CD4-positive, alpha-beta T cell (primary cell): ENCODE measurements at regions not wholly inside any gene's neighbourhood (a gene's known extent, or its start where the extent isn't known, plus 50 kb on each side); places are given as distances from the start of the nearest gene placed in this dataset.

Experiments used
- ATAC-seq: fragments of 200-7000 bp; cut with Tn5 transposase; one replicate; pipeline ENCODE4 v1.10.0; 2022; ENCODE audit warnings: mild to moderate bottlenecking; ENCODE audit not compliant: poor library complexity
- CTCF ChIA-PET: fragments of 350-600 bp; sonication (Branson Sonifier 250); formaldehyde crosslinking; loops from one replicate; lab custom pipeline; 2021; ENCODE audit warnings: antibody characterized with exemption, inconsistent platforms; lab: Charles Lee
- POLR2A ChIA-PET: fragments of 350-600 bp; sonication (Branson Sonifier 250); formaldehyde crosslinking; loops from one replicate; lab custom pipeline; 2021; ENCODE audit warnings: antibody characterized with exemption, inconsistent platforms; lab: Charles Lee
- DNase-seq, 14 experiments: peaks; one replicate each; pipeline ENCODE4 v3.0.0-alpha.2; 2013 to 2020; ENCODE audit warnings: mixed read lengths in 2 of 14
- H3K27ac ChIP-seq, 2 donors: one replicate each; pipeline versions ENCODE4 v1.5.1 to v1.7.0; 2013; ENCODE audit warnings: low read length in 2 of 2, low read depth in 1 of 2, mild to moderate bottlenecking in 1 of 2
- H3K27me3 ChIP-seq, 2 experiments: 1 replicate in 1 of 2; 2 replicates in 1 of 2; pipeline versions ENCODE4 v1.6.1 to v1.7.0; 2013; ENCODE audit warnings: low read length in 2 of 2, control low read depth in 1 of 2, mild to moderate bottlenecking in 1 of 2, moderate library complexity in 1 of 2; ENCODE audit not compliant: insufficient read depth in 2 of 2, control insufficient read depth in 1 of 2
- H3K36me3 ChIP-seq: one replicate; pipeline ENCODE4 v1.6.1; 2013; ENCODE audit warnings: low read length, control low read depth; ENCODE audit not compliant: insufficient read depth
- H3K4me1 ChIP-seq: one replicate; pipeline ENCODE4 v1.6.1; 2013; ENCODE audit warnings: low read length, control low read depth; ENCODE audit not compliant: insufficient read depth
- H3K4me3 ChIP-seq: one replicate; pipeline ENCODE4 v1.5.1; 2013; ENCODE audit warnings: mild to moderate bottlenecking, low read length, moderate library complexity
- H3K9me3 ChIP-seq, 2 experiments: 1 replicate in 1 of 2; 2 replicates in 1 of 2; pipeline versions ENCODE4 v1.6.1 to v1.7.0; 2013; ENCODE audit warnings: low read length in 2 of 2, mild to moderate bottlenecking in 2 of 2, control low read depth in 1 of 2, moderate library complexity in 1 of 2; ENCODE audit not compliant: control insufficient read depth in 1 of 2, insufficient read depth in 1 of 2
- H3K27ac Mint-ChIP-seq: one replicate; pipeline ENCODE4 v1.8.0; 2020; ENCODE audit warnings: mixed read lengths
- H3K27me3 Mint-ChIP-seq: one replicate; pipeline ENCODE4 v1.8.0; 2021; ENCODE audit warnings: mixed read lengths
- H3K36me3 Mint-ChIP-seq: one replicate; pipeline ENCODE4 v1.8.0; 2021; ENCODE audit warnings: low read depth, mixed read lengths
- H3K4me1 Mint-ChIP-seq: one replicate; pipeline ENCODE4 v1.8.0; 2021; ENCODE audit warnings: low read depth, mixed read lengths
- H3K4me3 Mint-ChIP-seq: one replicate; pipeline ENCODE4 v1.8.0; 2020; ENCODE audit warnings: mild to moderate bottlenecking, mixed read lengths
- H3K9me3 Mint-ChIP-seq: one replicate; pipeline ENCODE4 v1.8.0; 2020; ENCODE audit warnings: mixed read lengths
- CTCF ChIP-seq: fragments of 200-600 bp; IDR thresholded peaks from one replicate; pipeline ENCODE4 v1.8.0; 2022; ENCODE audit warnings: antibody characterized with exemption, mild to moderate bottlenecking
- intact Hi-C, 2 experiments: fragments of 100-400 bp; cut with DNase I in 1 of 2; cut with micrococcal nuclease in 1 of 2; formaldehyde crosslinking; loops; one replicate each; pipeline versions ENCODE4 v1.15.1 to v1.9.0; 2023 to 2025; cut with DNase I, micrococcal nuclease

- no peak overlapping the region for H3K27ac ChIP-seq
- TF ChIP-seq CTCF: no peak
- intact Hi-C loops: loop anchor here (2.0 to 5.0 kb wide), 5 partner anchors 78 to 408 kb away; no protein-coding TSS in a partner anchor
- H3K4me1 Mint-ChIP-seq: peaks cover 31% of the 10 kb centered on the region
- H3K27me3 ChIP-seq: no peaks in the 10 kb centered on the region
- H3K9me3 Mint-ChIP-seq: no peaks in the 10 kb centered on the region
- CTCF ChIA-PET: interaction anchor here (1.1 to 4.6 kb wide), 2 partner anchors 167 to 168 kb away, joined by 5 to 18 read pairs; no protein-coding TSS in a partner anchor
- DNase-seq (peak in 8 of 14 experiments; percentile 7 to 48 (median 31)), ATAC-seq (peak; percentile 74)
- no peaks in the 10 kb centered on the region for H3K36me3 ChIP-seq
- peaks cover 18% of the 10 kb centered on the region for H3K27me3 Mint-ChIP-seq
- H3K36me3 Mint-ChIP-seq: no peaks in the 10 kb centered on the region
- H3K9me3 ChIP-seq: no peaks in the 10 kb centered on the region
- H3K4me1 ChIP-seq: peaks cover 19% of the 10 kb centered on the region
- peak overlapping the region; percentile 2 for H3K4me3 ChIP-seq
- POLR2A ChIA-PET: no interaction called here
- H3K27ac Mint-ChIP-seq: peak overlapping the region; percentile 8
- H3K4me3 Mint-ChIP-seq: peak overlapping the region; percentile 55
Measured at GRCh38 chr15:59918994-59919951, 84.8 kb upstream of the FOXB1 start.

DNA sequence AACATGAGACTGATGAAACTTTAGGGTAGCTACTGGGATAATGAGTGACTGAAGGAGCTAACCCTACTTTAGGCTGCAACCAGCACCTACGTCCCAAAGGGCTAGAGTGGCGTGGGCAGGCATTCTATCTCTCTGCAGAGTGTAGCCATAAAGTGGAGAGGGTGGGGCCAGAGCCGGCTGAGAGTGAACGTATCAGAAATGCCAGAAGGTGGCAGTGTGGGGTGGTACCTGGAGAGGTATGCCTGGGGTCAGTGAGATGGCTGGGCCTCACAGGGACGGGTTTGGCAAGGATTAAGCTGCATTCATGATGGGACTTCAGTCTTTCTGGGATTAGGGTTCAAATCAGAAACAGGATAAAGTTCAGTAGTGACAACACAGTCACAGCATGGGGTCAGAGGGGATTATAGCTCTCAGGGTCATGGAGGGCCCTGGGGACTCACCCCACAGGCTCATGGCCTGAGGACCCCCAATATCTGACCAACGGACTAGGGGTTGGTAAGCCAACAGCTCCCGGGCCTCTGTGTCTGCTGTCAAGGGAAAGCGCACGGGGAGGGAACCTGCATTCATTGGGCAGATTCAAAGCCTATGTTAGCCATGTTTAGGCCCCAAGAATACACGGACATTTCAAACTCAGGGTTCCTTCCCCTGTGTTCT lies 86.5 kb upstream of the FOXB1 start:
- Histone ChIP-seq H3K9me3 (no peaks in the 10 kb centered on the region), H3K27ac (no peak overlapping the region), H3K27me3 (no peaks in the 10 kb centered on the region), H3K36me3 (no peaks in the 10 kb centered on the region), H3K4me3 (no peak overlapping the region), H3K4me1 (peaks cover 19% of the 10 kb centered on the region)
- H3K27me3 Mint-ChIP-seq: peaks cover 30% of the 10 kb centered on the region
- ChIA-PET CTCF (interaction anchor here (0.8 to 4.6 kb wide), 12 partner anchors 10 to 409 kb away, joined by 3 to 18 read pairs (median 4); partner anchors contain the start of gene FOXB1), POLR2A (interaction anchor here (1.0 to 1.4 kb wide), 2 partner anchors 166 to 261 kb away, joined by 3 read pairs; no protein-coding TSS in a partner anchor)
- ATAC-seq (peak; percentile 80), DNase-seq (peak; percentile 47 to 79 (median 60))
- H3K4me1 Mint-ChIP-seq: peaks cover 15% of the 10 kb centered on the region
- intact Hi-C loops: loop anchor here (1.0 to 5.0 kb wide), 9 partner anchors 80 to 410 kb away; no protein-coding TSS in a partner anchor
- peak; percentile 68 for TF ChIP-seq CTCF
- no peak overlapping the region for H3K27ac Mint-ChIP-seq
- no peaks in the 10 kb centered on the region for H3K36me3 Mint-ChIP-seq
- no peak overlapping the region for H3K4me3 Mint-ChIP-seq
- no peaks in the 10 kb centered on the region for H3K9me3 Mint-ChIP-seq

DNA sequence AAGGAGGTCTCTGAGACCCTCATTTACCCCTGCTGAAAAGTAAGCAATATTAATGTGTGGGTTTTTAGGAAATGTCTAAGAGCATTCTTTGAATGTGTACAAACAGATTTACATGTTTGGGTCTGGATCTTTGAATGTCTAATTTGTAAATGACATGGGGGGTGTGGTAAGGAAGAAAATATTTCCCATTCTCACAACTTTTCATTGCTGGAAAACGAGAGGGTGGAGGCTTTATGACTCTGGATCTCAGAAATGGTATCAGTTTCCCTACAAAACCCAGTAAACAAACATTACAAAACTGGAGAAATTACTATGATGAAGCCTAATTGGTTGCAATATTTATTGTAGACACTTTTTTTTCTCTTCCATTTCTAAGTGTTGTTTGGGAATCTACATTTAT lies 98.1 kb upstream of the FOXB1 start:
- peaks cover 69% of the 10 kb centered on the region for H3K27me3 Mint-ChIP-seq
- H3K4me3 ChIP-seq: no peak overlapping the region
- POLR2A ChIA-PET: no interaction called here
- H3K36me3 Mint-ChIP-seq: no peaks in the 10 kb centered on the region
- H3K27ac ChIP-seq: no peak overlapping the region
- no peaks in the 10 kb centered on the region for H3K9me3 ChIP-seq
- no peaks in the 10 kb centered on the region for H3K4me1 Mint-ChIP-seq
- DNase-seq: no peak
- intact Hi-C loops: no loop called here
- no peak overlapping the region for H3K4me3 Mint-ChIP-seq
- peaks cover 8 to 22% of the 10 kb centered on the region in 2 experiments for H3K27me3 ChIP-seq
- TF ChIP-seq CTCF: no peak
- H3K36me3 ChIP-seq: no peaks in the 10 kb centered on the region
- ATAC-seq: no peak
- H3K27ac Mint-ChIP-seq: no peak overlapping the region
- no peaks in the 10 kb centered on the region for H3K4me1 ChIP-seq
- CTCF ChIA-PET: interaction anchor here (1.5 kb wide), 1 partner anchor 11 kb away, joined by 5 read pairs; no protein-coding TSS in a partner anchor
- H3K9me3 Mint-ChIP-seq: no peaks in the 10 kb centered on the region
